ENCODE measurements at regions not wholly inside any gene's neighbourhood (a gene's known extent, or its start where the extent isn't known, plus 50 kb on each side); places are given as distances from the start of the nearest gene placed in this dataset.
"Not testable (repeated sequence)": the region's sequence is repeated elsewhere in the genome, so short reads cannot be mapped to it uniquely, and the experiment has no call there.

DNA sequence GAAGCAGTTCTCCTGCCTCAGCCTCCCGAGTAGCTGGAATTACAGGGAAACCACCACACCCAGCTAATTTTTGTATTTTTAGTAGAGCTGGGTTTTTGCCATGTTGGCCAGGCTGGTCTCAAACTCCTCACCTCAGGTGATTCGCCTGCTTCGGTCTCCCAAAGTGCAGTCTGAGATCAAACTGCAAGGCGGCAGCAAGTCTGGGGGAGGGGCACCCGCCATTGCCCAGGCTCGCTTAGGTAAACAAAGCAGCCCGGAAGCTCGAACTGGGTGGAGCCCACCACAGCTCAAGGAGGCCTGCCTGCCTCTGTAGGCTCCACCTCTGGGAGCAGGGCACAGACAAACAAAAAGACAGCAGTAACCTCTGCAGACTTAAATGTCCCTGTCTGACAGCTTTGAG, 725.2 kb upstream of the ANKRD30A start:
- not testable (repeated sequence) for H3K27ac ChIP-seq (ENCODE audit: low read depth, low read length); H3K4me3 ChIP-seq (ENCODE audit: low read depth in 1 of 5, low read length in 5 of 5); H3K36me3 ChIP-seq (ENCODE audit: control insufficient read depth in 5 of 5, insufficient read depth in 5 of 5, low read length in 5 of 5); H3K9ac ChIP-seq (ENCODE audit: low read length in 5 of 5); H3K9me3 ChIP-seq (ENCODE audit: control insufficient read depth in 5 of 5, low read length in 5 of 5); H3K4me1 ChIP-seq (ENCODE audit: control insufficient read depth in 5 of 5, insufficient read depth in 5 of 5, low read length in 5 of 5); H3K27me3 ChIP-seq (ENCODE audit: control insufficient read depth in 5 of 5, insufficient read depth in 4 of 5, low read length in 5 of 5)

DNA sequence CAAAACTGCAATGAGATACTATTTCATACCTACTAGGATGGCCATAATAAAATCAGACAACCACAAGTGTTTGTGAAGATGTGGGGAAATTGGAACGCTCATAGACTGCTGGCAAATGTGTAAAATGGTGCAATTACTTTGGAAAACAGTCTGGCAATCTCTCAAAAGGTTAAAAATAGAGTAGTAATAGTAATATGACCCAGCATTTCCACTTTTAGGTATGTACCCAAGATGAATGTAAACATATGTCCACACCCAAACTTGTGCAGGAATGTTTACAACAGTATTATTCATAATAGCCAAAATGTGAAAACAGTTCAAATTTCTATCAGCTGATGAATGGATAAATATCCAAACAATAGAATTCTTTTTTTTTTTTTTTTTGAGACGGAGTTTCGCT, 731.6 kb upstream of the ANKRD30A start:
- H3K4me3 ChIP-seq (ENCODE audit: low read depth in 1 of 5, low read length in 5 of 5), result no peak overlapping the region
- H3K36me3 ChIP-seq (ENCODE audit: control insufficient read depth in 5 of 5, insufficient read depth in 5 of 5, low read length in 5 of 5), result no peaks in the 10 kb centered on the region
- H3K9ac ChIP-seq (ENCODE audit: low read length in 5 of 5), result no peak overlapping the region
- H3K4me1 ChIP-seq (ENCODE audit: control insufficient read depth in 5 of 5, insufficient read depth in 5 of 5, low read length in 5 of 5), result no peaks in the 10 kb centered on the region
- no peak overlapping the region for H3K27ac ChIP-seq (ENCODE audit: low read depth, low read length)
- no peaks in the 10 kb centered on the region for H3K27me3 ChIP-seq (ENCODE audit: control insufficient read depth in 5 of 5, insufficient read depth in 4 of 5, low read length in 5 of 5)
- H3K9me3 ChIP-seq (ENCODE audit: control insufficient read depth in 5 of 5, low read length in 5 of 5), result peaks cover 0 to 7% (median 0%) of the 10 kb centered on the region in 5 donors

- Histone ChIP-seq H3K27me3 (ENCODE audit: control insufficient read depth in 5 of 5, insufficient read depth in 4 of 5, low read length in 5 of 5) (no peaks in the 10 kb centered on the region), H3K4me3 (ENCODE audit: low read depth in 1 of 5, low read length in 5 of 5) (no peak overlapping the region), H3K9ac (ENCODE audit: low read length in 5 of 5) (no peak overlapping the region), H3K9me3 (ENCODE audit: control insufficient read depth in 5 of 5, low read length in 5 of 5) (no peaks in the 10 kb centered on the region), H3K36me3 (ENCODE audit: control insufficient read depth in 5 of 5, insufficient read depth in 5 of 5, low read length in 5 of 5) (no peaks in the 10 kb centered on the region), H3K27ac (ENCODE audit: low read depth, low read length) (no peak overlapping the region), H3K4me1 (ENCODE audit: control insufficient read depth in 5 of 5, insufficient read depth in 5 of 5, low read length in 5 of 5) (no peaks in the 10 kb centered on the region)
Observed at GRCh38 chr10:36391405-36391804, 734.0 kb upstream of the ANKRD30A start.

DNA sequence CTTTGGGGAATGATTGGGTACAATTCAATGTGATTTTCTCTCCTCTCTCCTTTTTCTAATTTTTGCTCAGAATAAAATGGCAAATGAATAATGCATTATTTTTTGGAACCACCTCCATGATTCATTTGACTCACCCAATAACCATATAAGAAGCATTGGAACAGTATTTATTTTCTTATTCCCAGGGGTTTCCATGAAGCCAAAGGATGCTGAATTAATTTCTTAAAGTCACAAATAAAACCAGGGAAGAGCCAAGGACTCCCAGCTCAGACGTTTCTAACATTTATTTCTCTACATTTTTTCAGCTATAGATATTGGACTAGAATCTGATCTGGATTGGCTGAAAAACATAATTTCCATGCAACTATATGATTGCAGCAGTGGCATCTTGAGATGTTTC, 735.2 kb upstream of the ANKRD30A start:
- Histone ChIP-seq H3K9ac (ENCODE audit: low read length in 5 of 5) (no peak overlapping the region), H3K9me3 (ENCODE audit: control insufficient read depth in 5 of 5, low read length in 5 of 5) (no peaks in the 10 kb centered on the region), H3K4me1 (ENCODE audit: control insufficient read depth in 5 of 5, insufficient read depth in 5 of 5, low read length in 5 of 5) (no peaks in the 10 kb centered on the region), H3K27me3 (ENCODE audit: control insufficient read depth in 5 of 5, insufficient read depth in 4 of 5, low read length in 5 of 5) (no peaks in the 10 kb centered on the region), H3K27ac (ENCODE audit: low read depth, low read length) (no peak overlapping the region), H3K36me3 (ENCODE audit: control insufficient read depth in 5 of 5, insufficient read depth in 5 of 5, low read length in 5 of 5) (no peaks in the 10 kb centered on the region), H3K4me3 (ENCODE audit: low read depth in 1 of 5, low read length in 5 of 5) (no peak overlapping the region)

GRCh38 chr10:36388166-36388565, 737.2 kb upstream of the ANKRD30A start:
- Histone ChIP-seq H3K27me3 (ENCODE audit: control insufficient read depth in 5 of 5, insufficient read depth in 4 of 5, low read length in 5 of 5) (no peaks in the 10 kb centered on the region), H3K4me1 (ENCODE audit: control insufficient read depth in 5 of 5, insufficient read depth in 5 of 5, low read length in 5 of 5) (no peaks in the 10 kb centered on the region), H3K36me3 (ENCODE audit: control insufficient read depth in 5 of 5, insufficient read depth in 5 of 5, low read length in 5 of 5) (no peaks in the 10 kb centered on the region), H3K9me3 (ENCODE audit: control insufficient read depth in 5 of 5, low read length in 5 of 5) (no peaks in the 10 kb centered on the region), H3K27ac (ENCODE audit: low read depth, low read length) (no peak overlapping the region), H3K9ac (ENCODE audit: low read length in 5 of 5) (no peak overlapping the region), H3K4me3 (ENCODE audit: low read depth in 1 of 5, low read length in 5 of 5) (no peak overlapping the region)

DNA sequence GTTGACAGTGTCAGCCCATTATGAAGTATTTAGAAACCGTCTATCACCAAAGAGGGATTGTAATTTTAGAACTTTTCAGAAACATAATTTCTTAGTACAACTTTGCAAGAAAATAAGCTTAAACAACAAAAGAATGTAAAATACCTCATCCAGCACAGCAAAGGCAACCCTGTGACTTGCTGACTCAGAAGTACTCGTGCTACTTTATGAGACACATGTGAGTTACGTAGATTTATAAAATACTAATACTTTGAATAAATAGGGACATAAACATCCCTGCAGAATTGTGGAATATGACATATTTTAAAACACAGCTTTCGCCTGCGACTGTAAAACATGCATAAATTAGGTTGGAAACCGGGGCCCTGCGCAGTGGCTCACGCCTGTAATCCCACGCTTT, 739.7 kb upstream of the ANKRD30A start:
- Histone ChIP-seq H3K4me1 (ENCODE audit: control insufficient read depth in 5 of 5, insufficient read depth in 5 of 5, low read length in 5 of 5) (peaks cover 0 to 3% (median 0%) of the 10 kb centered on the region in 5 donors), H3K9me3 (ENCODE audit: control insufficient read depth in 5 of 5, low read length in 5 of 5) (peaks cover 0 to 2% (median 0%) of the 10 kb centered on the region in 5 donors), H3K27ac (ENCODE audit: low read depth, low read length) (no peak overlapping the region), H3K36me3 (ENCODE audit: control insufficient read depth in 5 of 5, insufficient read depth in 5 of 5, low read length in 5 of 5) (no peaks in the 10 kb centered on the region), H3K4me3 (ENCODE audit: low read depth in 1 of 5, low read length in 5 of 5) (no peak overlapping the region), H3K9ac (ENCODE audit: low read length in 5 of 5) (no peak overlapping the region), H3K27me3 (ENCODE audit: control insufficient read depth in 5 of 5, insufficient read depth in 4 of 5, low read length in 5 of 5) (no peaks in the 10 kb centered on the region)

- no peak overlapping the region for H3K4me3 ChIP-seq (ENCODE audit: low read depth in 1 of 5, low read length in 5 of 5)
- H3K9ac ChIP-seq (ENCODE audit: low read length in 5 of 5), result no peak overlapping the region
- no peaks in the 10 kb centered on the region for H3K36me3 ChIP-seq (ENCODE audit: control insufficient read depth in 5 of 5, insufficient read depth in 5 of 5, low read length in 5 of 5)
- no peak overlapping the region for H3K27ac ChIP-seq (ENCODE audit: low read depth, low read length)
- H3K4me1 ChIP-seq (ENCODE audit: control insufficient read depth in 5 of 5, insufficient read depth in 5 of 5, low read length in 5 of 5), result peaks cover 0 to 3% (median 0%) of the 10 kb centered on the region in 5 donors
- peaks cover 0 to 6% (median 3%) of the 10 kb centered on the region in 5 donors for H3K9me3 ChIP-seq (ENCODE audit: control insufficient read depth in 5 of 5, low read length in 5 of 5)
- H3K27me3 ChIP-seq (ENCODE audit: control insufficient read depth in 5 of 5, insufficient read depth in 4 of 5, low read length in 5 of 5), result no peaks in the 10 kb centered on the region
Observed at GRCh38 chr10:36383349-36383748, 741.3 kb upstream of the FZD8 start.

- H3K27ac ChIP-seq (ENCODE audit: low read depth, low read length), result no peak overlapping the region
- no peaks in the 10 kb centered on the region for H3K36me3 ChIP-seq (ENCODE audit: control insufficient read depth in 5 of 5, insufficient read depth in 5 of 5, low read length in 5 of 5)
- H3K27me3 ChIP-seq (ENCODE audit: control insufficient read depth in 5 of 5, insufficient read depth in 4 of 5, low read length in 5 of 5), result no peaks in the 10 kb centered on the region
- H3K9me3 ChIP-seq (ENCODE audit: control insufficient read depth in 5 of 5, low read length in 5 of 5), result peaks cover 0 to 8% (median 3%) of the 10 kb centered on the region in 5 donors
- H3K4me3 ChIP-seq (ENCODE audit: low read depth in 1 of 5, low read length in 5 of 5), result no peak overlapping the region
- peaks cover 0 to 3% (median 0%) of the 10 kb centered on the region in 5 donors for H3K4me1 ChIP-seq (ENCODE audit: control insufficient read depth in 5 of 5, insufficient read depth in 5 of 5, low read length in 5 of 5)
- H3K9ac ChIP-seq (ENCODE audit: low read length in 5 of 5), result no peak overlapping the region
Observed at GRCh38 chr10:36381748-36382147, 739.7 kb upstream of the FZD8 start.

DNA sequence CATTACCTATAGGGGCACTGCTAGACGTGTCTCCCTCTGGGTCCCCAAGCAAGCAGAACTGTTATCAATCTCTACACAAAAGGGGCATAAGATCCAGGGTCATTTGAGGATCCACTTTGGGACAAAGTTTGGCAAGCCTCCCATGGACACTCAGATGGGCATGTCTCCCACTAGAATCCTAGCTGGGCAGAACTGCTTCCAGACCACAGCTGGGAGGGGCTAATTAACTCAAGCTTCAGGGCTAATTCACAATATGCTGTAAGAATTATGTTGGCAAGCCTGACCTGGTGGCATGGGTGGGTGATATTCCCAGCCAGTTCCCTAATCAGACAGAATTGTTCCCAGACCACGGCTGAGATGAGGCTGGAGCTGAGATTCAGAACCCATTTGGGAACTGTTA, 738.4 kb upstream of the FZD8 start:
- Histone ChIP-seq H3K4me3 (ENCODE audit: low read depth in 1 of 5, low read length in 5 of 5) (no peak overlapping the region), H3K4me1 (ENCODE audit: control insufficient read depth in 5 of 5, insufficient read depth in 5 of 5, low read length in 5 of 5) (peaks cover 0 to 3% (median 0%) of the 10 kb centered on the region in 5 donors), H3K36me3 (ENCODE audit: control insufficient read depth in 5 of 5, insufficient read depth in 5 of 5, low read length in 5 of 5) (no peaks in the 10 kb centered on the region), H3K27ac (ENCODE audit: low read depth, low read length) (no peak overlapping the region), H3K9ac (ENCODE audit: low read length in 5 of 5) (no peak overlapping the region), H3K9me3 (ENCODE audit: control insufficient read depth in 5 of 5, low read length in 5 of 5) (peaks cover 0 to 8% (median 3%) of the 10 kb centered on the region in 5 donors), H3K27me3 (ENCODE audit: control insufficient read depth in 5 of 5, insufficient read depth in 4 of 5, low read length in 5 of 5) (no peaks in the 10 kb centered on the region)

GRCh38 chr10:36375107-36375506, 733.0 kb upstream of the FZD8 start:
- Histone ChIP-seq H3K9ac (ENCODE audit: low read length in 5 of 5) (no peak overlapping the region), H3K27ac (ENCODE audit: low read depth, low read length) (no peak overlapping the region)

More at GRCh38 chr10:36375107-36375506, 733.0 kb upstream of the FZD8 start:
- Histone ChIP-seq H3K36me3 (ENCODE audit: control insufficient read depth in 5 of 5, insufficient read depth in 5 of 5, low read length in 5 of 5) (no peaks in the 10 kb centered on the region), H3K27me3 (ENCODE audit: control insufficient read depth in 5 of 5, insufficient read depth in 4 of 5, low read length in 5 of 5) (no peaks in the 10 kb centered on the region), H3K4me1 (ENCODE audit: control insufficient read depth in 5 of 5, insufficient read depth in 5 of 5, low read length in 5 of 5) (no peaks in the 10 kb centered on the region), H3K4me3 (ENCODE audit: low read depth in 1 of 5, low read length in 5 of 5) (no peak overlapping the region), H3K9me3 (ENCODE audit: control insufficient read depth in 5 of 5, low read length in 5 of 5) (peaks cover 0 to 3% (median 3%) of the 10 kb centered on the region in 5 donors)

All from subcutaneous abdominal adipose tissue (tissue), 5 donors.